ENCODE measurements at regions not wholly inside any gene's neighbourhood (a gene's known extent, or its start where the extent isn't known, plus 50 kb on each side); places are given as distances from the start of the nearest gene placed in this dataset.
A peak's percentile ranks its signal among the peaks of the same experiment; 100 is the strongest.

- Histone ChIP-seq H3K27me3 (ENCODE audit: control insufficient read depth, insufficient read depth, low read length) (no peaks in the 10 kb centered on the region), H3K9me3 (ENCODE audit: control insufficient read depth, low read length) (no peaks in the 10 kb centered on the region), H3K4me2 (ENCODE audit: low read length) (no peak overlapping the region), H3K4me1 (no peaks in the 10 kb centered on the region), H3K4me3 (ENCODE audit: low read depth, low read length) (no peak overlapping the region), H2AFZ (no peak overlapping the region), H3K9ac (no peak overlapping the region), H3K79me2 (no peaks in the 10 kb centered on the region), H3K27ac (no peak overlapping the region), H3K36me3 (ENCODE audit: control insufficient read depth, insufficient read depth, low read length) (no peaks in the 10 kb centered on the region)
- no peak for TF ChIP-seq CTCF (IDR thresholded peaks at IDR 0.05)
Observed at GRCh38 chr3:124385996-124386395, 344.3 kb upstream of the UMPS start.

- Histone ChIP-seq H3K27ac (no peak overlapping the region), H3K4me1 (no peaks in the 10 kb centered on the region), H3K79me2 (no peaks in the 10 kb centered on the region), H3K9ac (no peak overlapping the region), H3K4me3 (ENCODE audit: low read depth, low read length) (no peak overlapping the region), H3K27me3 (ENCODE audit: control insufficient read depth, insufficient read depth, low read length) (no peaks in the 10 kb centered on the region), H3K4me2 (ENCODE audit: low read length) (no peak overlapping the region), H3K9me3 (ENCODE audit: control insufficient read depth, low read length) (no peaks in the 10 kb centered on the region), H2AFZ (no peak overlapping the region), H3K36me3 (ENCODE audit: control insufficient read depth, insufficient read depth, low read length) (no peaks in the 10 kb centered on the region)
- no peak for TF ChIP-seq CTCF (IDR thresholded peaks at IDR 0.05)
Observed at GRCh38 chr3:124386996-124387595, 343.2 kb upstream of the UMPS start.

- H3K4me2 ChIP-seq (ENCODE audit: low read length) = no peak overlapping the region
Observed at GRCh38 chr3:124391774-124392173, 338.5 kb upstream of the UMPS start.

GRCh38 chr3:124393340-124393739, 336.9 kb upstream of the UMPS start:
- no peak overlapping the region for H3K4me2 ChIP-seq (ENCODE audit: low read length)
- no peaks in the 10 kb centered on the region for H3K79me2 ChIP-seq
- H3K27ac ChIP-seq = no peak overlapping the region
- H3K9me3 ChIP-seq (ENCODE audit: control insufficient read depth, low read length) = no peaks in the 10 kb centered on the region
- H3K4me1 ChIP-seq = peaks cover 3% of the 10 kb centered on the region
- H3K9ac ChIP-seq = no peak overlapping the region
- no peak overlapping the region for H3K4me3 ChIP-seq (ENCODE audit: low read depth, low read length)
- no peak overlapping the region for H2AFZ ChIP-seq
- H3K27me3 ChIP-seq (ENCODE audit: control insufficient read depth, insufficient read depth, low read length) = no peaks in the 10 kb centered on the region
- TF ChIP-seq CTCF (IDR thresholded peaks at IDR 0.05) = no peak
- H3K36me3 ChIP-seq (ENCODE audit: control insufficient read depth, insufficient read depth, low read length) = no peaks in the 10 kb centered on the region

More at GRCh38 chr3:124391774-124392173, 338.5 kb upstream of the UMPS start:
- Histone ChIP-seq H3K4me3 (ENCODE audit: low read depth, low read length) (no peak overlapping the region), H3K9ac (no peak overlapping the region), H3K4me1 (peaks cover 3% of the 10 kb centered on the region), H3K36me3 (ENCODE audit: control insufficient read depth, insufficient read depth, low read length) (no peaks in the 10 kb centered on the region), H3K79me2 (no peaks in the 10 kb centered on the region), H3K27me3 (ENCODE audit: control insufficient read depth, insufficient read depth, low read length) (no peaks in the 10 kb centered on the region), H2AFZ (no peak overlapping the region), H3K9me3 (ENCODE audit: control insufficient read depth, low read length) (no peaks in the 10 kb centered on the region), H3K27ac (no peak overlapping the region)
- no peak for TF ChIP-seq CTCF (IDR thresholded peaks at IDR 0.05)

GRCh38 chr3:124395162-124395561, 335.1 kb upstream of the UMPS start:
- peaks cover 3% of the 10 kb centered on the region for H3K4me1 ChIP-seq
- H3K27ac ChIP-seq = no peak overlapping the region
- no peak overlapping the region for H3K4me2 ChIP-seq (ENCODE audit: low read length)

More at GRCh38 chr3:124395162-124395561, 335.1 kb upstream of the UMPS start:
- H3K36me3 ChIP-seq (ENCODE audit: control insufficient read depth, insufficient read depth, low read length) = no peaks in the 10 kb centered on the region
- H3K9ac ChIP-seq = no peak overlapping the region
- no peaks in the 10 kb centered on the region for H3K27me3 ChIP-seq (ENCODE audit: control insufficient read depth, insufficient read depth, low read length)
- no peak for TF ChIP-seq CTCF (IDR thresholded peaks at IDR 0.05)
- H3K4me3 ChIP-seq (ENCODE audit: low read depth, low read length) = no peak overlapping the region
- peak overlapping the region; percentile 12 for H2AFZ ChIP-seq
- no peaks in the 10 kb centered on the region for H3K9me3 ChIP-seq (ENCODE audit: control insufficient read depth, low read length)
- H3K79me2 ChIP-seq = no peaks in the 10 kb centered on the region

All from parathyroid adenoma (tissue), 2 donors.